ENCODE measurements at regions not wholly inside any gene's neighbourhood (a gene's known extent, or its start where the extent isn't known, plus 50 kb on each side); places are given as distances from the start of the nearest gene placed in this dataset.

GRCh38 chr6:166824146-166824879 lies 132.0 kb downstream of the RNASET2 start:
- TF ChIP-seq, protein P1, sequence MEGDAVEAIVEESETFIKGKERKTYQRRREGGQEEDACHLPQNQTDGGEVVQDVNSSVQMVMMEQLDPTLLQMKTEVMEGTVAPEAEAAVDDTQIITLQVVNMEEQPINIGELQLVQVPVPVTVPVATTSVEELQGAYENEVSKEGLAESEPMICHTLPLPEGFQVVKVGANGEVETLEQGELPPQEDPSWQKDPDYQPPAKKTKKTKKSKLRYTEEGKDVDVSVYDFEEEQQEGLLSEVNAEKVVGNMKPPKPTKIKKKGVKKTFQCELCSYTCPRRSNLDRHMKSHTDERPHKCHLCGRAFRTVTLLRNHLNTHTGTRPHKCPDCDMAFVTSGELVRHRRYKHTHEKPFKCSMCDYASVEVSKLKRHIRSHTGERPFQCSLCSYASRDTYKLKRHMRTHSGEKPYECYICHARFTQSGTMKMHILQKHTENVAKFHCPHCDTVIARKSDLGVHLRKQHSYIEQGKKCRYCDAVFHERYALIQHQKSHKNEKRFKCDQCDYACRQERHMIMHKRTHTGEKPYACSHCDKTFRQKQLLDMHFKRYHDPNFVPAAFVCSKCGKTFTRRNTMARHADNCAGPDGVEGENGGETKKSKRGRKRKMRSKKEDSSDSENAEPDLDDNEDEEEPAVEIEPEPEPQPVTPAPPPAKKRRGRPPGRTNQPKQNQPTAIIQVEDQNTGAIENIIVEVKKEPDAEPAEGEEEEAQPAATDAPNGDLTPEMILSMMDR (IDR thresholded peaks at IDR 0.05; ENCODE audit: control insufficient read depth, extremely low read depth, insufficient read depth): no peak
- no peak overlapping the region for H3K4me3 ChIP-seq (ENCODE audit: low read depth, low read length)
- no peak for DNase-seq (ENCODE audit: low read depth)

DNA sequence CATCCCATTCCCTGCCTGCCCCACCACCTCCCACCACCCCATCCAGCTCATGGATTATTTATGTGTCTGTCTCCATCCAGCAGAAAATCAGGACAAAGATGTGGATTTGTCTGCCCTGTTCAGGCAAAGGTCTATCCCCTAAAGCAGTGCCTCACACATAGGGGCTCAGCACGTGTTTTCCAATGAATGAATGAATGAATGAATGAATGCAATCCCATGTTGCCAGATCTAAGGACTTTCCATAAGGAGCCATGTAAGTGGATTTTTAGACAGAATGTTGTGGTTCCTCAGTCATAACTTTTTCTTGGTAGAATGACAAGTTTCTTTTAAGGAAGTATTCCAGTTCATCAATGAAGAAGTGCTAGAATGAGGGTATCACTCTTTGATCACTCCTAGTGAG lies 133.7 kb downstream of the RNASET2 start:
- DNase-seq (ENCODE audit: low read depth): no peak
- TF ChIP-seq, protein P1 (IDR thresholded peaks at IDR 0.05; ENCODE audit: control insufficient read depth, extremely low read depth, insufficient read depth): no peak
- H3K4me3 ChIP-seq (ENCODE audit: low read depth, low read length): no peak overlapping the region

GRCh38 chr6:166820483-166820882 lies 135.9 kb downstream of the RNASET2 start:
- TF ChIP-seq, protein P1 (IDR thresholded peaks at IDR 0.05; ENCODE audit: control insufficient read depth, extremely low read depth, insufficient read depth): no peak
- no peak for DNase-seq (ENCODE audit: low read depth)
- no peak overlapping the region for H3K4me3 ChIP-seq (ENCODE audit: low read depth, low read length)

DNA sequence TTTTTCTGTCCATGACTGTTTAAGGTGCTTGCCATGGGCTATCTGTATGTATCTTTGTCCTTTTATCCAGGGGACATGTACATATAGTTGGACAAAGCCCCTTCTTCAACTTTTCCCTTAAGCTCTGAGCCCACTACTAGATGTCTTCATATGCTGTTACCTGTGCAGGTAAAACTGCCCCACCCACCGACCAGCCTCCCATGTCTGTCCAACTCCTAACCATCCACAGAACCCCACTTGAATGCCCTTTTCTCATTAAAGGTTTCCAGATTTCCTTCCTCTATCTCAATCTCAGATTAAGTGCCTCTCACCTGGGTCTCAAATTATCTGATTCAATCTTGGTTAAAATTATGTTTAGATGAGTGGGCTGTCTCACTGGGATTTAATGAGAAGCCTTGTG lies 136.3 kb downstream of the RNASET2 start:
- no peak for DNase-seq (ENCODE audit: low read depth)
- TF ChIP-seq, protein P1 (IDR thresholded peaks at IDR 0.05; ENCODE audit: control insufficient read depth, extremely low read depth, insufficient read depth): no peak
- no peak overlapping the region for H3K4me3 ChIP-seq (ENCODE audit: low read depth, low read length)

DNA sequence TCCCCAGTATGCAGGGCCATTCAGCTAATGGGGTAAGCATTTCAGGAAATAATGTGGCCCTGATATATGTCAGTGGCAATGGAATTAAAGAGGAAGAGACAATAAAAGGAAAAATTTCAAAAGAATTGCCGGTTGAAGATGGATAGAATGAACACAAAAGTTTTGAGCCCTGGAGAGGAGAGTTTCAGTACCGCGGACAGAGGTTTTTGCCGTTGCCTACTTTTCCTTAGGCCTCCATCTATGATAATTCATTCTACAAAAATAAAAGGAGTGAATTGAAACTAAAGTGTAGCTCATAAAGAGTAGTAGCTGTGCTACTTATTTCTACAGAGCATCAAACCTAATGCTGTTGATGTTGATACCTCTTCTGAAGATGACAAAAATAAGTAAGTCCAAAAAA lies 140.7 kb downstream of the RNASET2 start:
- TF ChIP-seq, protein P1 (IDR thresholded peaks at IDR 0.05; ENCODE audit: control insufficient read depth, extremely low read depth, insufficient read depth): no peak
- DNase-seq (ENCODE audit: low read depth): no peak
- no peak overlapping the region for H3K4me3 ChIP-seq (ENCODE audit: low read depth, low read length)

GRCh38 chr6:166814390-166814789 lies 142.0 kb downstream of the RNASET2 start:
- no peak overlapping the region for H3K4me3 ChIP-seq (ENCODE audit: low read depth, low read length)
- TF ChIP-seq, protein P1 (IDR thresholded peaks at IDR 0.05; ENCODE audit: control insufficient read depth, extremely low read depth, insufficient read depth): no peak
- DNase-seq (ENCODE audit: low read depth): no peak

- DNase-seq (ENCODE audit: low read depth): no peak
- H3K4me3 ChIP-seq (ENCODE audit: low read depth, low read length): no peak overlapping the region
- TF ChIP-seq, protein P1 (IDR thresholded peaks at IDR 0.05; ENCODE audit: control insufficient read depth, extremely low read depth, insufficient read depth): no peak
Measured at GRCh38 chr6:166813461-166813860, 142.9 kb downstream of the RNASET2 start.
